HepG2 (cell line): ENCODE measurements at regions not wholly inside any gene's neighbourhood (a gene's known extent, or its start where the extent isn't known, plus 50 kb on each side); places are given as distances from the start of the nearest gene placed in this dataset.

Experiments used
- ATAC-seq: fragments of 200-7000 bp; cut with Tn5 transposase; 3 replicates; pipeline ENCODE4 v1.9.1; 2020; ENCODE audit warnings: mild to moderate bottlenecking, moderate library complexity
- BruUV-seq: library from RNA; stranded (reverse); fragments of 400-500 nt; replicated peaks from 2 replicates; lab custom pipeline; 2021; lab: Mats Ljungman, UMichigan
- CTCF ChIA-PET: fragments of 300-600 bp; formaldehyde crosslinking; extraction: SDS; loops from one replicate; lab custom pipeline; 2021; ENCODE audit warnings: low total read pairs, inconsistent platforms, low intra/inter-chr PET ratio; lab: Yijun Ruan, JAX
- POLR2A ChIA-PET: fragments of 350-600 bp; sonication (Branson Sonifier 250); formaldehyde crosslinking; loops from one replicate; lab custom pipeline; 2020; ENCODE audit warnings: antibody characterized with exemption, inconsistent platforms; lab: Yijun Ruan, JAX
- DNase-seq: peaks from one replicate; pipeline ENCODE4 v3.0.0-alpha.2; 2015; ENCODE audit warnings: low spot score
- FAIRE-seq: peaks from 3 replicates; lab custom pipeline; 2011; peaks lifted over from hg19 to GRCh38; lab: Jason Lieb, UNC
- H2AFZ ChIP-seq: one replicate; pipeline ENCODE4 v1.6.1; 2011; ENCODE audit warnings: low read length, inconsistent platforms
- H3K27ac ChIP-seq: fragments of 300-600 bp; 3 replicates; pipeline ENCODE4 v1.8.0; 2011; ENCODE audit warnings: mixed run types, mild to moderate bottlenecking, mixed read lengths, low read length, inconsistent platforms; ENCODE audit not compliant: insufficient read depth; ENCODE audit errors: extremely low read length
- H3K27me3 ChIP-seq, 2 experiments: fragments of 200-600 bp in 1 of 2; 2 replicates in 1 of 2; 3 replicates in 1 of 2; pipeline versions ENCODE4 v1.6.0 to v1.8.0; 2011; ENCODE audit warnings: low read length in 2 of 2, mild to moderate bottlenecking in 2 of 2, moderate library complexity in 2 of 2, inconsistent platforms in 1 of 2; ENCODE audit not compliant: insufficient read depth in 2 of 2, control insufficient read depth in 1 of 2
- H3K36me3 ChIP-seq, 2 experiments: fragments of 200-600 bp in 1 of 2; replicated peaks in 1 of 2; 2 replicates in 1 of 2; 3 replicates in 1 of 2; pipeline versions ENCODE4 v1.5.1 to v1.8.0; 2011; ENCODE audit warnings: low read length in 2 of 2, inconsistent platforms in 1 of 2; ENCODE audit not compliant: insufficient read depth in 2 of 2, control insufficient read depth in 1 of 2
- H3K4me1 ChIP-seq: 2 replicates; pipeline ENCODE4 v1.5.1; 2012; ENCODE audit warnings: low read length, inconsistent platforms; ENCODE audit not compliant: insufficient read depth
- H3K4me2 ChIP-seq: 2 replicates; pipeline ENCODE4 v1.6.0; 2011; ENCODE audit warnings: low read depth, low read length, inconsistent platforms
- H3K4me3 ChIP-seq, 3 experiments: fragments of 200-600 bp in 1 of 3; sonication (generic), shearing (Covaris generic) in 1 of 3; replicated peaks in 1 of 3; 2 replicates each; pipeline ENCODE4 v1.5.1; 2011 to 2016; ENCODE audit warnings: low read length in 3 of 3, inconsistent platforms in 2 of 3, low read depth in 2 of 3, mild to moderate bottlenecking in 2 of 3, control low read depth in 1 of 3, mixed read lengths in 1 of 3; ENCODE audit not compliant: insufficient read depth in 1 of 3
- H3K79me2 ChIP-seq: one replicate; pipeline ENCODE4 v1.6.1; 2011; ENCODE audit warnings: low read length, inconsistent platforms; ENCODE audit not compliant: insufficient read depth
- H3K9ac ChIP-seq: 2 replicates; pipeline ENCODE4 v1.6.0; 2011; ENCODE audit warnings: mild to moderate bottlenecking, low read depth, low read length, inconsistent platforms; ENCODE audit not compliant: insufficient read depth
- H3K9me3 ChIP-seq: 2 replicates; pipeline ENCODE4 v1.5.1; 2012; ENCODE audit warnings: mild to moderate bottlenecking, low read length
- H4K20me1 ChIP-seq: 2 replicates; pipeline ENCODE4 v1.6.0; 2011; ENCODE audit warnings: inconsistent platforms, mild to moderate bottlenecking, low read length, moderate library complexity; ENCODE audit not compliant: insufficient read depth
- CBFB ChIP-seq: sonication (generic); formaldehyde crosslinking; IDR thresholded peaks from 2 replicates; pipeline ENCODE4 v1.4.0; 2020; ENCODE audit warnings: missing genetic modification reagents
- HINFP ChIP-seq: sonication (generic); formaldehyde crosslinking; IDR thresholded peaks from 2 replicates; pipeline ENCODE4 v1.4.0; 2020; ENCODE audit warnings: low read depth, mild to moderate bottlenecking, missing genetic modification reagents
- HOXD1 ChIP-seq: sonication (generic); formaldehyde crosslinking; IDR thresholded peaks from 2 replicates; pipeline ENCODE4 v1.5.0; 2020; ENCODE audit warnings: missing genetic modification reagents
- IKZF4 ChIP-seq: sonication (generic); formaldehyde crosslinking; IDR thresholded peaks from 2 replicates; pipeline ENCODE4 v1.5.1; 2020; ENCODE audit warnings: borderline replicate concordance, mild to moderate bottlenecking, low read depth, missing genetic modification reagents; ENCODE audit errors: not compliant biosample characterization
- ISX ChIP-seq: sonication (generic); formaldehyde crosslinking; conservative IDR thresholded peaks from 2 replicates; pipeline ENCODE4 v1.5.0; 2020; ENCODE audit warnings: missing genetic modification reagents
- KDM3A ChIP-seq: IDR thresholded peaks from 2 replicates; pipeline ENCODE4 v1.6.1; 2018; ENCODE audit warnings: low read depth, missing compliant biosample characterization
- KLF11 ChIP-seq: IDR thresholded peaks from 2 replicates; pipeline ENCODE4 v1.6.1; 2016; ENCODE audit warnings: missing compliant biosample characterization
- MBD4 ChIP-seq: IDR thresholded peaks from 2 replicates; pipeline ENCODE4 v1.6.1; 2012; ENCODE audit warnings: low read length, inconsistent platforms, borderline replicate concordance
- MTA1 ChIP-seq: sonication (generic); formaldehyde crosslinking; IDR thresholded peaks from 2 replicates; pipeline ENCODE4 v1.4.0; 2020; ENCODE audit warnings: missing genetic modification reagents, mild to moderate bottlenecking, borderline replicate concordance
- NR3C1 ChIP-seq: sonication (generic); formaldehyde crosslinking; IDR thresholded peaks from 2 replicates; pipeline ENCODE4 v1.4.0; 2020; ENCODE audit warnings: missing genetic modification reagents
- PHF21A ChIP-seq: sonication (generic); formaldehyde crosslinking; IDR thresholded peaks from 2 replicates; pipeline ENCODE4 v1.5.0; 2020; ENCODE audit warnings: mild to moderate bottlenecking, missing genetic modification reagents
- SETDB1 ChIP-seq: sonication (generic); formaldehyde crosslinking; IDR thresholded peaks from 2 replicates; pipeline ENCODE4 v1.5.1; 2020; ENCODE audit warnings: missing genetic modification reagents, mild to moderate bottlenecking, borderline replicate concordance
- TCF12 ChIP-seq, 2 experiments: fragments of 450-650 bp in 1 of 2; sonication (generic) in 1 of 2; formaldehyde crosslinking in 1 of 2; IDR thresholded peaks; 2 replicates each; pipeline versions ENCODE4 v1.6.1 to v1.8.0; 2017 to 2022; ENCODE audit warnings: antibody characterized with exemption in 1 of 2, mild to moderate bottlenecking in 1 of 2, missing genetic modification reagents in 1 of 2, moderate library complexity in 1 of 2
- ZBTB7B ChIP-seq: sonication (generic); formaldehyde crosslinking; IDR thresholded peaks from 2 replicates; pipeline ENCODE4 v1.4.0; 2020; ENCODE audit warnings: missing genetic modification reagents
- ZNF563 ChIP-seq: sonication (generic); formaldehyde crosslinking; IDR thresholded peaks from 2 replicates; pipeline ENCODE4 v1.8.0; 2022; ENCODE audit warnings: mild to moderate bottlenecking, moderate library complexity, missing genetic modification reagents
- WGBS: methylation state at CpG from one replicate; pipeline ENCODE4 v1.1.6; 2017; ENCODE audit warnings: low lambda C conversion rate; 5-methylcytosine and 5-hydroxymethylcytosine counted together
- in situ Hi-C: cut with HindIII; loops from 2 replicates; pipeline ENCODE4 v1.10.0; 2017; ENCODE audit warnings: low pct_unique_long_range_greater_than_20kb; ENCODE audit not compliant: extremely low pct_ligation_motif_present
- intact Hi-C: fragments of 100-400 bp; cut with micrococcal nuclease; formaldehyde crosslinking; loops from one replicate; pipeline ENCODE4 v1.10.0; 2022; ENCODE audit not compliant: unreplicated experiment
- TF ChIP-seq, protein P1 (sequence below): sonication (generic); formaldehyde crosslinking; IDR thresholded peaks from 2 replicates; pipeline ENCODE4 v1.4.0; 2020; ENCODE audit warnings: missing genetic modification reagents

GRCh38 chr10:106086391-106086790 is 1078.1 kb downstream of the SORCS1 start:
- DNase-seq (no peak), FAIRE-seq (no peak), ATAC-seq (no peak)
- no peaks in the 10 kb centered on the region for H3K79me2 ChIP-seq
- TF ChIP-seq ISX (CRISPR knock-in tag), result no peak
- no peak for TF ChIP-seq TCF12 (IDR thresholded peaks at IDR 0.05)
- no peak for TF ChIP-seq TCF12 (CRISPR knock-in tag; IDR thresholded peaks at IDR 0.05)
- no peak for TF ChIP-seq ZBTB7B (CRISPR knock-in tag)
- TF ChIP-seq, protein P1, sequence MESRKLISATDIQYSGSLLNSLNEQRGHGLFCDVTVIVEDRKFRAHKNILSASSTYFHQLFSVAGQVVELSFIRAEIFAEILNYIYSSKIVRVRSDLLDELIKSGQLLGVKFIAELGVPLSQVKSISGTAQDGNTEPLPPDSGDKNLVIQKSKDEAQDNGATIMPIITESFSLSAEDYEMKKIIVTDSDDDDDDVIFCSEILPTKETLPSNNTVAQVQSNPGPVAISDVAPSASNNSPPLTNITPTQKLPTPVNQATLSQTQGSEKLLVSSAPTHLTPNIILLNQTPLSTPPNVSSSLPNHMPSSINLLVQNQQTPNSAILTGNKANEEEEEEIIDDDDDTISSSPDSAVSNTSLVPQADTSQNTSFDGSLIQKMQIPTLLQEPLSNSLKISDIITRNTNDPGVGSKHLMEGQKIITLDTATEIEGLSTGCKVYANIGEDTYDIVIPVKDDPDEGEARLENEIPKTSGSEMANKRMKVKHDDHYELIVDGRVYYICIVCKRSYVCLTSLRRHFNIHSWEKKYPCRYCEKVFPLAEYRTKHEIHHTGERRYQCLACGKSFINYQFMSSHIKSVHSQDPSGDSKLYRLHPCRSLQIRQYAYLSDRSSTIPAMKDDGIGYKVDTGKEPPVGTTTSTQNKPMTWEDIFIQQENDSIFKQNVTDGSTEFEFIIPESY, result no peak
- no peak for TF ChIP-seq ZNF563 (CRISPR knock-in tag)
- TF ChIP-seq SETDB1 (CRISPR knock-in tag), result no peak
- no peak for TF ChIP-seq IKZF4 (CRISPR knock-in tag)
- TF ChIP-seq MBD4, result no peak
- no peak for TF ChIP-seq HOXD1 (CRISPR knock-in tag)
- TF ChIP-seq NR3C1 (CRISPR knock-in tag), result no peak
- TF ChIP-seq KDM3A (CRISPR knock-in tag), result no peak
- TF ChIP-seq MTA1 (CRISPR knock-in tag), result no peak
- TF ChIP-seq CBFB (CRISPR knock-in tag), result no peak
- no peak for TF ChIP-seq PHF21A (CRISPR knock-in tag)
- no peak for TF ChIP-seq HINFP (CRISPR knock-in tag)
- TF ChIP-seq KLF11 (CRISPR knock-in tag), result no peak
- H3K4me3 ChIP-seq, result no peak overlapping the region
- H3K9me3 ChIP-seq, result peaks cover 81% of the 10 kb centered on the region
- WGBS, result 65% methylated on average over 1 of the region's 1 CpG
- CTCF ChIA-PET, result no interaction called here
- H3K9ac ChIP-seq, result no peak overlapping the region
- no peaks in the 10 kb centered on the region for H3K36me3 ChIP-seq
- no peaks in the 10 kb centered on the region for H4K20me1 ChIP-seq
- POLR2A ChIA-PET, result no interaction called here
- H3K27me3 ChIP-seq, result no peaks in the 10 kb centered on the region; a peak in 1 of 5 replicates
- no peak overlapping the region for H3K4me2 ChIP-seq
- BruUV-seq, result no TSS peak
- H2AFZ ChIP-seq, result no peak overlapping the region
- intact Hi-C loops, result no loop called here
- no peaks in the 10 kb centered on the region for H3K4me1 ChIP-seq
- H3K27ac ChIP-seq, result no peak overlapping the region
- in situ Hi-C loops, result no loop called here
